HCT116 (cell line): ENCODE measurements at regions not wholly inside any gene's neighbourhood (a gene's known extent, or its start where the extent isn't known, plus 50 kb on each side); places are given as distances from the start of the nearest gene placed in this dataset.

Experiments
- ATAC-seq: fragments of 200-7000 bp; cut with Tn5 transposase; 2 replicates; pipeline ENCODE4 v1.9.1; 2020; ENCODE audit warnings: mild to moderate bottlenecking, moderate library complexity
- BruUV-seq: library from RNA; stranded (reverse); fragments of 400-500 nt; replicated peaks from 2 replicates; lab custom pipeline; 2021; lab: Mats Ljungman, UMichigan
- CTCF ChIA-PET: fragments of 300-600 bp; sonication (Branson Sonifier 250); formaldehyde crosslinking; loops from one replicate; lab custom pipeline; 2021; ENCODE audit warnings: antibody characterized with exemption; lab: Charles Lee
- POLR2A ChIA-PET: fragments of 300-600, 350-600 bp; sonication (Branson Sonifier 250); formaldehyde crosslinking; loops from one replicate; lab custom pipeline; 2021; ENCODE audit warnings: antibody characterized with exemption; lab: Charles Lee
- RAD21 ChIA-PET, 2 experiments: fragments of 300-600 bp; sonication (Branson Sonifier 250); formaldehyde crosslinking; loops; one replicate each; lab custom pipeline; 2023; ENCODE audit warnings: low total read pairs in 2 of 2; ENCODE audit not compliant: uncharacterized antibody in 2 of 2, unreplicated experiment in 2 of 2, low non-redundant PET in 1 of 2; lab: Charles Lee
- DNase-seq: peaks from one replicate; pipeline ENCODE4 v3.0.0-alpha.2; 2010; ENCODE audit warnings: low read depth, low spot score
- H2AFZ ChIP-seq: fragments of 200-600 bp; shearing (Covaris generic), sonication (generic); 2 replicates; pipeline ENCODE4 v1.6.1; 2017; ENCODE audit warnings: low read depth, mixed run types, mixed read lengths, antibody characterized with exemption, low read length; ENCODE audit not compliant: poor library complexity, severe bottlenecking
- H3K27ac ChIP-seq: 2 replicates; pipeline ENCODE4 v1.5.1; 2012; ENCODE audit warnings: low read depth, low read length
- H3K27me3 ChIP-seq: fragments of 200-600 bp; sonication (generic); 2 replicates; pipeline ENCODE4 v1.6.1; 2016; ENCODE audit warnings: mixed run types, low read length, mixed read lengths; ENCODE audit not compliant: insufficient read depth
- H3K36me3 ChIP-seq, 2 experiments: fragments of 200-500 bp in 1 of 2; fragments of 200-600 bp in 1 of 2; sonication (Bioruptor generic) in 1 of 2; sonication (generic) in 1 of 2; 2 replicates each; pipeline versions ENCODE4 v1.5.1 to v1.6.1; 2014 to 2016; ENCODE audit warnings: low read length in 2 of 2, inconsistent platforms in 1 of 2, mixed read lengths in 1 of 2, mixed run types in 1 of 2; ENCODE audit not compliant: insufficient read depth in 2 of 2, control insufficient read depth in 1 of 2
- H3K4me1 ChIP-seq, 2 experiments: fragments of 200-600 bp in 1 of 2; sonication (generic) in 1 of 2; 2 replicates each; pipeline versions ENCODE4 v1.5.1 to v1.6.1; 2012 to 2017; ENCODE audit warnings: low read length in 2 of 2, inconsistent platforms in 1 of 2, mild to moderate bottlenecking in 1 of 2, mixed read lengths in 1 of 2, mixed run types in 1 of 2, moderate library complexity in 1 of 2; ENCODE audit not compliant: insufficient read depth in 2 of 2, control insufficient read depth in 1 of 2
- H3K4me2 ChIP-seq: fragments of 200-600 bp; sonication (generic); 2 replicates; pipeline ENCODE4 v1.6.1; 2017; ENCODE audit warnings: mixed run types, low read length, mixed read lengths
- H3K4me3 ChIP-seq, 2 experiments: fragments of 200-600 bp in 1 of 2; sonication (generic) in 1 of 2; replicated peaks in 1 of 2; 2 replicates each; pipeline ENCODE4 v1.5.1; 2011 to 2016; ENCODE audit warnings: low read length in 2 of 2, control low read depth in 1 of 2, low read depth in 1 of 2, mild to moderate bottlenecking in 1 of 2, mixed read lengths in 1 of 2, mixed run types in 1 of 2
- H3K79me2 ChIP-seq: fragments of 200-600 bp; sonication (generic); 2 replicates; pipeline ENCODE4 v1.6.1; 2017; ENCODE audit warnings: mild to moderate bottlenecking, mixed run types, low read length, moderate library complexity, mixed read lengths; ENCODE audit not compliant: insufficient read depth
- H3K9ac ChIP-seq: fragments of 200-600 bp; sonication (generic); 2 replicates; pipeline ENCODE4 v1.6.1; 2016; ENCODE audit warnings: low read length, mixed read lengths
- H3K9me2 ChIP-seq: fragments of 200-600 bp; sonication (generic), shearing (Covaris generic); 2 replicates; pipeline ENCODE4 v1.6.1; 2017; ENCODE audit warnings: mixed run types, mild to moderate bottlenecking, moderate library complexity; ENCODE audit not compliant: insufficient read depth
- H3K9me3 ChIP-seq, 2 experiments: fragments of 200-500 bp in 1 of 2; fragments of 200-600 bp in 1 of 2; sonication (Bioruptor generic) in 1 of 2; sonication (generic) in 1 of 2; 2 replicates each; pipeline ENCODE4 v1.6.1; 2014 to 2017; ENCODE audit warnings: low read length in 2 of 2, mixed read lengths in 2 of 2, inconsistent platforms in 1 of 2, low read depth in 1 of 2, mild to moderate bottlenecking in 1 of 2, mixed run types in 1 of 2, moderate library complexity in 1 of 2; ENCODE audit not compliant: control insufficient read depth in 1 of 2, insufficient read depth in 1 of 2
- H4K20me1 ChIP-seq: fragments of 200-600 bp; sonication (generic), shearing (Covaris generic); 2 replicates; pipeline ENCODE4 v1.6.1; 2017; ENCODE audit warnings: mixed run types, mild to moderate bottlenecking, moderate library complexity; ENCODE audit not compliant: insufficient read depth
- EGR1 ChIP-seq: IDR thresholded peaks from 2 replicates; pipeline ENCODE4 v1.6.1; 2012; ENCODE audit warnings: low read depth
- EZH2 ChIP-seq: fragments of 200-600 bp; sonication (generic); IDR thresholded peaks from 2 replicates; pipeline ENCODE4 v1.6.1; 2017; ENCODE audit warnings: antibody characterized with exemption, mixed run types
- FOSL1 ChIP-seq: IDR thresholded peaks from 2 replicates; pipeline ENCODE4 v1.6.1; 2012; ENCODE audit warnings: low read depth
- JUND ChIP-seq: IDR thresholded peaks from 2 replicates; pipeline ENCODE4 v1.6.1; 2012
- POLR2A ChIP-seq: IDR thresholded peaks from 2 replicates; pipeline ENCODE4 v1.7.0; 2011; ENCODE audit warnings: borderline replicate concordance; ENCODE audit not compliant: insufficient read depth, insufficient read length; ENCODE audit errors: extremely low read depth
- SP1 ChIP-seq: IDR thresholded peaks from 2 replicates; pipeline ENCODE4 v1.6.1; 2012; ENCODE audit warnings: low read depth
- ZFX ChIP-seq: fragments of 450-650 bp; IDR thresholded peaks from 2 replicates; pipeline ENCODE4 v1.6.1; 2017
- ZNF274 ChIP-seq: fragments of 200-500 bp; sonication (Bioruptor generic); IDR thresholded peaks from 2 replicates; pipeline ENCODE4 v1.6.1; 2014; ENCODE audit warnings: mild to moderate bottlenecking, low read depth, low read length, inconsistent platforms
- intact Hi-C: fragments of 100-400 bp; cut with micrococcal nuclease; formaldehyde crosslinking; loops from 2 replicates; pipeline ENCODE4 v1.10.0; 2022
- TF ChIP-seq, protein P1 (sequence below): IDR thresholded peaks from 2 replicates; pipeline ENCODE4 v1.6.1; 2012

DNA sequence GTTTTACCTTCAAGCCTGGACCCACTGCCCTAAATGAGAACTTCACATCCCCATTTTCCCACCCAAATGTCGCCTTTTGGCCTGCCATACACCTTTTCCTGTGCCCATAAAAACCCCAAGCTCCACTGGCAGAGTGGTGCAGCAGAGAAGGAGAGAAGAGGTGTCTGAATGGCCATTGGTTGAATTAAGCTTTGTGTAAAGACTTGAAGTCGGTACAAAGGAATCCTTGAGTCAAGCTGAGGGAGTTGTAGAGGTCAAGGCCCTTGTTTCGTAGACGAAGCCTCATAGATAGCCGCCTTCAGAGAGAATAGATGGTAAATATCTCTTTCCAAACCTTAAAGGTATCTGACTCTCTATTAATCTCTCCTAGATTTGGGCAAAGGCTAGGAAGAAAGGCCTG is 1479.2 kb upstream of the PRR20A start:
- ChIA-PET CTCF (no interaction called here), RAD21 (no interaction called here), POLR2A (no interaction called here)
- H3K9me2 ChIP-seq, result no peaks in the 10 kb centered on the region
- intact Hi-C loops, result no loop called here
- no peaks in the 10 kb centered on the region for H4K20me1 ChIP-seq
- no peak for DNase-seq
- no peak overlapping the region for H3K4me3 ChIP-seq
- H3K4me1 ChIP-seq, result no peaks in the 10 kb centered on the region
- H2AFZ ChIP-seq, result no peak overlapping the region
- no peaks in the 10 kb centered on the region for H3K79me2 ChIP-seq
- H3K9ac ChIP-seq, result no peak overlapping the region
- H3K9me3 ChIP-seq, result peaks cover 6 to 13% of the 10 kb centered on the region in 2 experiments; a peak in 2 of 4 replicates
- H3K4me2 ChIP-seq, result no peak overlapping the region
- no TSS peak for BruUV-seq
- ATAC-seq, result no peak
- TF ChIP-seq POLR2A (no peak), JUND (no peak)
- TF ChIP-seq, protein P1, sequence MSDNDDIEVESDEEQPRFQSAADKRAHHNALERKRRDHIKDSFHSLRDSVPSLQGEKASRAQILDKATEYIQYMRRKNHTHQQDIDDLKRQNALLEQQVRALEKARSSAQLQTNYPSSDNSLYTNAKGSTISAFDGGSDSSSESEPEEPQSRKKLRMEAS, result no peak
- H3K27me3 ChIP-seq, result no peaks in the 10 kb centered on the region
- no peak overlapping the region for H3K27ac ChIP-seq
- H3K36me3 ChIP-seq, result no peaks in the 10 kb centered on the region

DNA sequence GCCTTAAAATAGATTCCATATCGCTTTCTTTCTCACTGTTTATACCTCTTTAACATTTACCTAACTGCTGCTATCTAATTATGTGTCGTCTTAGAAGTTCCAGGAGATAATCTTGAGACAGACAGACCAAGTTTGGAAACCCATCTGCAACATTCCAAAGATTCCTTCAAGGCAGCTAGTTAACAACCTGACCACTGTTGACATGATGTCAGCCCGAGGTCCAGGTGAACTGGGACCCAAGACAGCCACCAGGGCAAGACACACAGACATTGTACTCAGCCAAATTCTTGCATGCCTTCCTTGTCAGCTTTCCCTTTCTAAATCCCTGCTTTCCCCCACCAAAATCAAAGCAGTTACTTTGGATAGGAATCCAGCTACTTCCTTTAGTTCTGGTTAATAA is 1476.5 kb upstream of the PRR20A start:
- no peaks in the 10 kb centered on the region for H3K9me2 ChIP-seq
- no peak overlapping the region for H2AFZ ChIP-seq
- ChIA-PET CTCF (no interaction called here), POLR2A (no interaction called here)
- no peak overlapping the region for H3K27ac ChIP-seq
- no peak for TF ChIP-seq FOSL1
- no peak for TF ChIP-seq ZFX
- no peak for TF ChIP-seq JUND
- TF ChIP-seq, protein P1, result no peak
- TF ChIP-seq ZNF274, result no peak
- TF ChIP-seq EZH2, result no peak
- TF ChIP-seq EGR1, result no peak
- no peak for TF ChIP-seq SP1
- TF ChIP-seq, all 23 proteins: peak for 0
- Histone ChIP-seq H3K9ac (no peak overlapping the region), H3K4me3 (no peak overlapping the region), H4K20me1 (no peaks in the 10 kb centered on the region), H3K79me2 (no peaks in the 10 kb centered on the region), H3K27me3 (no peaks in the 10 kb centered on the region), H3K36me3 (no peaks in the 10 kb centered on the region), H3K4me1 (no peaks in the 10 kb centered on the region), H3K4me2 (no peak overlapping the region), H3K9me3 (peaks cover 6 to 18% of the 10 kb centered on the region in 2 experiments; a peak in 2 of 4 replicates)
- ATAC-seq (no peak), DNase-seq (no peak)
- BruUV-seq, result no TSS peak
- RAD21 ChIA-PET, result no interaction called here
- intact Hi-C loops, result no loop called here
